Bronchial epithelial cell (primary cell): ENCODE measurements at regions not wholly inside any gene's neighbourhood (a gene's known extent, or its start where the extent isn't known, plus 50 kb on each side); places are given as distances from the start of the nearest gene placed in this dataset.

Experiments
- DNase-seq: peaks from one replicate; pipeline ENCODE4 v3.0.0-alpha.2; 2010; ENCODE audit warnings: low read depth
- FAIRE-seq: peaks from 2 replicates; lab custom pipeline; 2011; peaks lifted over from hg19 to GRCh38; lab: Jason Lieb, UNC
- H3K27me3 ChIP-seq: 2 replicates; pipeline ENCODE4 v1.5.1; 2011; ENCODE audit warnings: low read length; ENCODE audit not compliant: control insufficient read depth, insufficient read depth
- H3K36me3 ChIP-seq: 2 replicates; pipeline ENCODE4 v1.5.1; 2011; ENCODE audit warnings: low read length; ENCODE audit not compliant: control insufficient read depth, insufficient read depth
- H3K4me3 ChIP-seq: 2 replicates; pipeline ENCODE4 v1.5.1; 2011; ENCODE audit warnings: mild to moderate bottlenecking, low read depth, low read length, control low read depth
- CTCF ChIP-seq: IDR thresholded peaks from 2 replicates; pipeline ENCODE4 v1.5.1; 2011; ENCODE audit warnings: mild to moderate bottlenecking, moderate library complexity, low read length, control low read depth, inconsistent platforms; ENCODE audit not compliant: insufficient read depth, severe bottlenecking

- no peak for DNase-seq
- no peak for FAIRE-seq
- no peak overlapping the region for H3K4me3 ChIP-seq
- no peaks in the 10 kb centered on the region for H3K27me3 ChIP-seq
- H3K36me3 ChIP-seq, result no peaks in the 10 kb centered on the region
- no peak for TF ChIP-seq CTCF
Measured at GRCh38 chr6:9511157-9511556, 903.7 kb downstream of the TFAP2A start.

GRCh38 chr6:9507136-9507895 lies 907.6 kb downstream of the TFAP2A start:
- H3K36me3 ChIP-seq, result no peaks in the 10 kb centered on the region
- DNase-seq (no peak), FAIRE-seq (no peak)
- no peaks in the 10 kb centered on the region for H3K27me3 ChIP-seq
- TF ChIP-seq CTCF, result no peak
- H3K4me3 ChIP-seq, result no peak overlapping the region

- H3K27me3 ChIP-seq, result no peaks in the 10 kb centered on the region
- no peak for DNase-seq
- TF ChIP-seq CTCF, result no peak
- H3K36me3 ChIP-seq, result no peaks in the 10 kb centered on the region
- no peak for FAIRE-seq
- H3K4me3 ChIP-seq, result no peak overlapping the region
Measured at GRCh38 chr6:9504191-9504590, 910.7 kb downstream of the TFAP2A start.

GRCh38 chr6:9503111-9503761 lies 911.6 kb downstream of the TFAP2A start:
- FAIRE-seq, result no peak

GRCh38 chr6:9499709-9500108 lies 915.2 kb downstream of the TFAP2A start:
- Histone ChIP-seq H3K4me3 (no peak overlapping the region), H3K36me3 (no peaks in the 10 kb centered on the region), H3K27me3 (no peaks in the 10 kb centered on the region)
- DNase-seq, result no peak
- TF ChIP-seq CTCF, result no peak
- no peak for FAIRE-seq

More at GRCh38 chr6:9503111-9503761, 911.6 kb downstream of the TFAP2A start:
- Histone ChIP-seq H3K4me3 (no peak overlapping the region), H3K27me3 (no peaks in the 10 kb centered on the region), H3K36me3 (no peaks in the 10 kb centered on the region)
- peak; percentile 80 for DNase-seq
- no peak for TF ChIP-seq CTCF

GRCh38 chr6:9496837-9497236 lies 918.0 kb downstream of the TFAP2A start:
- DNase-seq, result no peak
- FAIRE-seq, result no peak
- Histone ChIP-seq H3K4me3 (no peak overlapping the region), H3K36me3 (no peaks in the 10 kb centered on the region), H3K27me3 (no peaks in the 10 kb centered on the region)
- no peak for TF ChIP-seq CTCF
